GM19351 (cell line): ENCODE measurements at regions not wholly inside any gene's neighbourhood (a gene's known extent, or its start where the extent isn't known, plus 50 kb on each side); places are given as distances from the start of the nearest gene placed in this dataset.

Experiments used
- ATAC-seq: cut with Tn5 transposase; IDR thresholded peaks from one replicate; pipeline ENCODE4 v1.9.1; 2021; ENCODE audit warnings: mild to moderate bottlenecking, moderate library complexity; ENCODE audit not compliant: unreplicated experiment

GRCh38 chr12:87841935-87842334 is 187.3 kb downstream of the C12orf50 start:
- ATAC-seq = no peak

- no peak for ATAC-seq
Observed at GRCh38 chr12:87836190-87836589, 193.0 kb downstream of the C12orf50 start.

- no peak for ATAC-seq
Observed at GRCh38 chr12:87828382-87828973, 200.7 kb downstream of the C12orf50 start.

- ATAC-seq = no peak
Observed at GRCh38 chr12:87827638-87828264, 201.4 kb downstream of the C12orf50 start.

GRCh38 chr12:87822923-87823322 is 206.3 kb downstream of the C12orf50 start:
- no peak for ATAC-seq

- no peak for ATAC-seq
Observed at GRCh38 chr12:87820524-87821202, 208.5 kb downstream of the C12orf50 start.

- no peak for ATAC-seq
Observed at GRCh38 chr12:87818441-87818840, 210.8 kb downstream of the C12orf50 start.

- no peak for ATAC-seq
Observed at GRCh38 chr12:87815771-87816585, 213.2 kb downstream of the C12orf50 start.

GRCh38 chr12:87814625-87815024 is 214.6 kb downstream of the C12orf50 start:
- no peak for ATAC-seq

GRCh38 chr12:87813476-87814234 is 215.5 kb downstream of the C12orf50 start:
- ATAC-seq = no peak

GRCh38 chr12:87812681-87813080 is 216.5 kb downstream of the C12orf50 start:
- no peak for ATAC-seq

GRCh38 chr12:87812030-87812429 is 217.2 kb downstream of the C12orf50 start:
- ATAC-seq = no peak

GRCh38 chr12:87809916-87810315 is 219.3 kb downstream of the C12orf50 start:
- ATAC-seq = no peak

GRCh38 chr12:87807086-87807485 is 222.1 kb downstream of the C12orf50 start:
- no peak for ATAC-seq

GRCh38 chr12:87806310-87806709 is 222.9 kb downstream of the C12orf50 start:
- no peak for ATAC-seq

GRCh38 chr12:87804386-87804785 is 224.8 kb downstream of the C12orf50 start:
- ATAC-seq = no peak

GRCh38 chr12:87802721-87803011 is 226.5 kb downstream of the C12orf50 start:
- ATAC-seq = no peak

- peak; percentile 68 for ATAC-seq
Observed at GRCh38 chr12:87801860-87802720, 227.1 kb downstream of the C12orf50 start.

- ATAC-seq = no peak
Observed at GRCh38 chr12:87796961-87797516, 232.2 kb downstream of the C12orf50 start.

- ATAC-seq = no peak
Observed at GRCh38 chr12:87795555-87795954, 233.6 kb downstream of the C12orf50 start.
